RPMI7951 (cell line): ENCODE measurements at regions not wholly inside any gene's neighbourhood (a gene's known extent, or its start where the extent isn't known, plus 50 kb on each side); places are given as distances from the start of the nearest gene placed in this dataset.

Source experiments
- DNase-seq: peaks from one replicate; pipeline ENCODE4 v3.0.0-alpha.2; 2012; ENCODE audit warnings: low read depth

- no peak for DNase-seq
Measured at GRCh38 chr2:181242262-181242661, 214.9 kb upstream of the ITGA4 start.

- no peak for DNase-seq
Measured at GRCh38 chr2:181243319-181243718, 213.9 kb upstream of the ITGA4 start.

GRCh38 chr2:181250691-181251090 lies 206.5 kb upstream of the ITGA4 start:
- DNase-seq, result no peak

- no peak for DNase-seq
Measured at GRCh38 chr2:181252262-181253148, 204.7 kb upstream of the ITGA4 start.

- no peak for DNase-seq
Measured at GRCh38 chr2:181253438-181253837, 203.7 kb upstream of the ITGA4 start.

GRCh38 chr2:181255651-181256050 lies 201.5 kb upstream of the ITGA4 start:
- no peak for DNase-seq

- peak; percentile 76 for DNase-seq
Measured at GRCh38 chr2:181258720-181259119, 198.5 kb upstream of the ITGA4 start.

DNA sequence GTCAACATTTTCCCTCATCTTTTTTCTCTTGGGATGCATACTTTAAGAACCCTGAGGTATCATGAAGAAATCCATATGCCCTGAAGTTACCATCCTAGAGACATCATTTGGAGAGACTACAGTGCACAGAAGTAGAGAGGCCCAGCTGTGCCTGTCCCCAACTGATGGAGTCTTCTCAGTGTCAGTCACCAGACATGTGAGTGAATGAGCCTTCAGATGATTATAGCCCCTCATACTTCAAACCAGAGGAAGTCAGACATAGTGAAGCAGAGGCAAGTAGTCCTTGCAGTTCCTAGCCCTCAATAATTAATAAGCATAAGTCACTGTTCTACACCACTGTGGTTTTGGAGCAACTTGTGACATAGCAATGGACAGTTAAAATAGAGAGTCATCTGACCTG lies 194.4 kb upstream of the ITGA4 start:
- DNase-seq, result no peak

DNA sequence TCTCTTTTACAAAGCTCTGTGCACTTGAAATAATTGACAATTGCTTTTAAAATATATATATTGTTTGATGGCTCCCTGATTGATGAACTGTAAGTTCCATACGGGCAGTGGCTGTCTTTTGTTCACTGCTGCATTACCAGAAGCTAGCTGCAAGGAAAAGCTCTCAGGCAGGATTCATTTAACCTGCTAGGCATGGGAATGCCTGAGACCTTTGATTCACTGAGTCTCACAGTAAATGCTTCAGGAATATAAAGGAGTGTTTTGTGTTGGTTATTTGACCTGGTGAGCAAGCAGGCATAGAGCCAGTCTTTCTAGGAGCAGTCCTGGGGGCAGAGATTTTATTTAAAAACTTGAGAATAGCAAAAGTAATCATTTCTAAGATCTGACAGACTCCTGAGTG lies 193.2 kb upstream of the ITGA4 start:
- DNase-seq, result no peak

DNA sequence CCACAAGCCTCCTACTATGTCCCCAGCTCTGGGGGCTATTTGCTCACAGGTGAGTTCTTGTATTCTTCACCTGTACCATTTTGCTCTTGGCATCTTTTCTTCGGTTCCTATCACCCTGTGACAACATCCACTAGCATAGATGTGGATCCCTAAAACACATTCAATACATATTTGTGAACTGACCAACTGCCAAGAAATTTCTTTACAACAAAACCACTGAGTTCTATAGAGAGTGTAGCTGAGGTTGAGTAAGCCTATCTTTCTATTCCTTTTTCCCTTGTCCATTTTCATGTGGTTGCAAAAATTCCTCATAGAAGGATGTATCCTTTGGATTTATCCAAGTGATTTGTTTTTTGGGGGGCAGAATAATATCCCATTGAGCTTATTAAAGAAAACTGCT lies 192.7 kb upstream of the ITGA4 start:
- DNase-seq, result no peak

DNA sequence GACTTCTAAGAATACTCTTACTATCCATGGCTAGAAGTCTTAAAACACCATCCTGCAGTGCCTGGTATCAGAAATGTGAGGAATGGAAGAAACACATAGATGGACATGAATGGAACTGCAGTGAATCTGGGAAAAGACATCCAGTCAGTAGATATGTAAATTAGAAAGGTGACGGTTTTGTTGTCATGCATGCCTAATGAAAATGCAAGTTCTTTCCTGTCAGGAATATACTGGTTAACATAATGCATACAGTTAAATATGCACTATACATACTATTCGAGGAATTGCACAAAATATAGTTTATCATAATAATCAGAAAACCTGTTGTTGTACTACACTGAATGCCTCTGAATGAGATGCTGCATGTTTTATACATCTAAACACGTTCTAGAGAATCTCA lies 190.6 kb upstream of the ITGA4 start:
- DNase-seq, result no peak

DNA sequence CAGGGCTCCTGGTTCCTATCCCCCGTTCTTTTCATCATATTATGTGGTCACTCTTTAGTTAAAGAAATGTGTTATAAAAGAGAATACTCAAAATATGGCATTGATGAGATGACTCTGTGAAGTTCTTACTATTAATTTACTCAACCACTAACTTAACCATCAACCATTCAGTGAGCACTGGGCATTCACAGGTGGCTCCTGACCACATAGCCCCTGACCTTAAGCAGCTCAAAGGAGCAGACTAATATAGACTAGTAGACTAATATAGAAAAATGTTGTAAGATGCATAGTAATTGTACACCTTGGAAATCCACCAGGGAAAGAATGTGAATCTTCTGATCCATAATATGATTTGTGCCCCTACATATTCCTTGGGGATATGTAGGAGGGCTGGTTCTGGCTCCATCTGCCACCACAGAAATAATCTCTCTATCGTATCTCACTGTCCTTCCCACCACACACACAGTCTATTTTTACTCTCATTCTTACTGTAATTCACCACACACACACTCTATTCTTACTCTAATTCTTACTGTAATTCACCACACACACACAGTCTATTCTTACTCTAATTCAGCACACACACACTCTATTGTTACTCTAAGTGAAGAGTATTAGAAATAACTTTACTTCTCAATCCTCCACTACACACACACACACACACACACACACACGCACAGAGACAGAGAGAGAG lies 188.9 kb upstream of the ITGA4 start:
- DNase-seq, result peak; percentile 24

GRCh38 chr2:181273986-181274385 lies 183.2 kb upstream of the ITGA4 start:
- DNase-seq, result no peak

- no peak for DNase-seq
Measured at GRCh38 chr2:181275643-181276070, 181.5 kb upstream of the ITGA4 start.

- DNase-seq, result no peak
Measured at GRCh38 chr2:181281206-181281832, 175.9 kb upstream of the ITGA4 start.

DNA sequence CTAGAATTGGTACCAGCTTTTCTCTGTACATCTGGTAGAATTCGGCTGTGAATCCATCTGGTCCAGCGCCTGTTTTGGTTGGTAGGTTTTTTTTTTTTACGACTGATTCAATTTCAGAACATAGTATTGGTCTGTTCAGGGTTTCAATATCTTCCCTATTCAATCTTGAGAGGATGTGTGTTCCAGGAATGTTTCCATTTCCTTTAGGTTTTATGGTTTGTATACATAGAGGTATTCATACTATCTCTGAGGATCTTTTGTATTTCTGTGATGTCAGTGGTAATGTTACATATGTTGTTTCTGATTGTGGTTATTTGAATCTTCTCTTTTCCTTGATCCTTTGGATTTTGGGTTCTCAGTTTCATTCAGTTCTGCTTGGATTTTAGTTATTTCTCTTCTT lies 172.1 kb upstream of the ITGA4 start:
- DNase-seq, result peak; percentile 28

GRCh38 chr2:181289698-181290097 lies 167.5 kb upstream of the ITGA4 start:
- no peak for DNase-seq

GRCh38 chr2:181290182-181290581 lies 167.0 kb upstream of the ITGA4 start:
- no peak for DNase-seq

- no peak for DNase-seq
Measured at GRCh38 chr2:181294979-181295378, 162.2 kb upstream of the ITGA4 start.

DNA sequence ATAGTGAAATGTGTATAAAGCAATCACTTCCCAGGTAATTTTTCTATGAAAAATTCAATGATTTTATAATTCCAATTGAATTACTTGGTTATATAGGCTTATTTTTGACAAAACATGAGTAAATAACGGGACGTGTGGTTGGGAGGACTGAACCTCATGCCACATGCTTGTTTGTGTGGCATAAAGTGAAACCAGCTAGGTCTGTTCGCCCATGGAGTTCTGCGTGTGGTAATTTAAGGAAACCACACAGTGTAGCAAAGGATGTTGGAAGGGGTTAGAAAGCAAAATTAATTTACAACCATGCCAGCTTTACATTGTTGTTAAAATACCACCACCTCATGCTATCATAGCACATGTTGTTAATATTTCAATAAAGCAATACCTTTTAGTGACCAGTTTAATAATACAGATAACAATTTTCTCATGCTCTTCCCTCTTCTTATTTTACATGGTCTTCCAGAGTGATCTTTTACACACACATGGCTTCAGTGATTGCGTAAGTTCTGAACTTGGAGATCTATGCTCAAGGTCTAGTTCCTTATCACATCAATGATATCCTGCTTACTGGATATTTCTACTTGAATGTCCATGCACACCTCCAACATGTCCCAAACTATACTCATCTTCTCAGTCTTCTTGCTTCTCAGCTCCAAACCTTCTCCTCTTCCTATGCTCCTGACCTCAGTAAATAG lies 156.4 kb upstream of the ITGA4 start:
- no peak for DNase-seq

DNA sequence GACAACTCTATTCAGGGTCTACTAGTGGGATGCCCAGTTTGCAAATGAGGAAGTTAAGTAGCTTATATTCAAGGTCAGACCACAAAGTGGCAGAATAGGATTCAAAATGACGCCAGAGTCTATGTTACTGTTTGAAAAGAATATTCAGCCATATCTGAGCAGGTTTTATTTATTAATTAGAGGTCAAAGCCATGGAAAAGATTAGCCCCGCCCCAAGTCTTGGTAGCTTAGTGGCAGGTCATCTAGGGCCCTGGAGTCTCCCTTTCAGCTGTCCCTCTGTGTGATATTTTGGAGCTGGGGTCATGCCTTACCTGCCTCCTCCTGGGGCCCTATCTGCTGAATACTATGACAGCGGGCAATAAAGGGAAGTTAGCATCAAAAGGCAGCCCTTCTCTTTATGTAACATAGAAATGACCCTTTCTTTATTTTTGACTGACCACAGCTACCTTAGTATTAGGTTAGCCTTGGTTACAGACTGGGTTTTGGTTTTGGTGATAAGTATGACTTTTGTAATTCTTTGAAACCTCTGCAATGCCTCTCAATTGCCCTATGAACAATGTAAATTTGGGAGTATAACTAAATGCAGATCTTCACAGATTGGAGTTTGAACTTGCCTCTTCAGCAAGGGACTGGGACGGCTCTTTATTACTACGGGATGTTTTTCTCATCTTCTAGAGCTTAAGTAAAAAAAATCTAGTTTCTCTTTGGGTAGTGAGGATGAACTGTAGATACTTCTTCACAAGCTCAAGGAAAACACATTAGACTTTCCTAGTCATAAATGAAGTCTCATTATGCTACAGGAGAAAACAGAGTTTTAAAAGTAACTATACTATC lies 153.0 kb upstream of the ITGA4 start:
- DNase-seq, result no peak
